IPS-18a (cell line): ENCODE measurements at regions not wholly inside any gene's neighbourhood (a gene's known extent, or its start where the extent isn't known, plus 50 kb on each side); places are given as distances from the start of the nearest gene placed in this dataset.

Experiments
- H3K27ac ChIP-seq: one replicate; pipeline ENCODE4 v1.5.1; 2013; ENCODE audit warnings: low read length
- H3K27me3 ChIP-seq: one replicate; pipeline ENCODE4 v1.6.1; 2013; ENCODE audit warnings: mild to moderate bottlenecking, low read length; ENCODE audit not compliant: control insufficient read depth, insufficient read depth
- H3K36me3 ChIP-seq: one replicate; pipeline ENCODE4 v1.6.1; 2013; ENCODE audit warnings: low read depth, low read length; ENCODE audit not compliant: control insufficient read depth
- H3K4me1 ChIP-seq: one replicate; pipeline ENCODE4 v1.6.1; 2013; ENCODE audit warnings: low read depth, low read length; ENCODE audit not compliant: control insufficient read depth
- H3K4me3 ChIP-seq: one replicate; pipeline ENCODE4 v1.5.1; 2013; ENCODE audit warnings: low read length
- H3K9ac ChIP-seq: one replicate; pipeline ENCODE4 v1.6.1; 2013; ENCODE audit warnings: mild to moderate bottlenecking, low read length, moderate library complexity
- H3K9me3 ChIP-seq: one replicate; pipeline ENCODE4 v1.6.1; 2013; ENCODE audit warnings: low read depth, low read length; ENCODE audit not compliant: control insufficient read depth

- Histone ChIP-seq H3K4me3 (no peak overlapping the region), H3K9ac (no peak overlapping the region), H3K27ac (no peak overlapping the region), H3K4me1 (no peaks in the 10 kb centered on the region), H3K36me3 (no peaks in the 10 kb centered on the region), H3K27me3 (no peaks in the 10 kb centered on the region), H3K9me3 (no peaks in the 10 kb centered on the region)
Observed at GRCh38 chr15:96109820-96110219, 220.7 kb upstream of the NR2F2 start.

GRCh38 chr15:96112018-96112417 is 218.5 kb upstream of the NR2F2 start:
- H3K9me3 ChIP-seq = no peaks in the 10 kb centered on the region
- no peak overlapping the region for H3K4me3 ChIP-seq
- no peaks in the 10 kb centered on the region for H3K4me1 ChIP-seq
- no peak overlapping the region for H3K9ac ChIP-seq
- H3K36me3 ChIP-seq = no peaks in the 10 kb centered on the region
- no peaks in the 10 kb centered on the region for H3K27me3 ChIP-seq
- H3K27ac ChIP-seq = no peak overlapping the region

GRCh38 chr15:96115642-96116041 is 214.9 kb upstream of the NR2F2 start:
- Histone ChIP-seq H3K9ac (no peak overlapping the region), H3K27me3 (no peaks in the 10 kb centered on the region), H3K4me3 (no peak overlapping the region), H3K27ac (no peak overlapping the region), H3K4me1 (no peaks in the 10 kb centered on the region), H3K36me3 (no peaks in the 10 kb centered on the region), H3K9me3 (no peaks in the 10 kb centered on the region)

GRCh38 chr15:96117270-96117669 is 213.2 kb upstream of the NR2F2 start:
- Histone ChIP-seq H3K9ac (no peak overlapping the region), H3K27ac (no peak overlapping the region), H3K4me1 (no peaks in the 10 kb centered on the region), H3K36me3 (no peaks in the 10 kb centered on the region), H3K27me3 (no peaks in the 10 kb centered on the region), H3K9me3 (no peaks in the 10 kb centered on the region), H3K4me3 (no peak overlapping the region)

- Histone ChIP-seq H3K9ac (no peak overlapping the region), H3K27ac (no peak overlapping the region), H3K9me3 (no peaks in the 10 kb centered on the region), H3K4me3 (no peak overlapping the region), H3K36me3 (no peaks in the 10 kb centered on the region), H3K27me3 (no peaks in the 10 kb centered on the region), H3K4me1 (no peaks in the 10 kb centered on the region)
Observed at GRCh38 chr15:96119734-96120133, 210.8 kb upstream of the NR2F2 start.

GRCh38 chr15:96121086-96121920 is 209.2 kb upstream of the NR2F2 start:
- H3K27me3 ChIP-seq = no peaks in the 10 kb centered on the region
- H3K4me1 ChIP-seq = no peaks in the 10 kb centered on the region
- H3K36me3 ChIP-seq = no peaks in the 10 kb centered on the region
- H3K27ac ChIP-seq = no peak overlapping the region
- H3K4me3 ChIP-seq = no peak overlapping the region
- H3K9ac ChIP-seq = no peak overlapping the region
- no peaks in the 10 kb centered on the region for H3K9me3 ChIP-seq

GRCh38 chr15:96122077-96123027 is 208.1 kb upstream of the NR2F2 start:
- Histone ChIP-seq H3K27ac (no peak overlapping the region), H3K9ac (no peak overlapping the region), H3K4me3 (no peak overlapping the region), H3K9me3 (no peaks in the 10 kb centered on the region), H3K27me3 (no peaks in the 10 kb centered on the region), H3K4me1 (no peaks in the 10 kb centered on the region), H3K36me3 (no peaks in the 10 kb centered on the region)

- Histone ChIP-seq H3K27ac (no peak overlapping the region), H3K9ac (no peak overlapping the region), H3K4me1 (no peaks in the 10 kb centered on the region), H3K9me3 (no peaks in the 10 kb centered on the region), H3K36me3 (no peaks in the 10 kb centered on the region), H3K4me3 (no peak overlapping the region), H3K27me3 (no peaks in the 10 kb centered on the region)
Observed at GRCh38 chr15:96123028-96123400, 207.5 kb upstream of the NR2F2 start.

GRCh38 chr15:96123630-96124187 is 206.8 kb upstream of the NR2F2 start:
- no peaks in the 10 kb centered on the region for H3K4me1 ChIP-seq
- H3K27me3 ChIP-seq = no peaks in the 10 kb centered on the region
- no peaks in the 10 kb centered on the region for H3K36me3 ChIP-seq
- H3K9me3 ChIP-seq = no peaks in the 10 kb centered on the region
- no peak overlapping the region for H3K9ac ChIP-seq
- H3K4me3 ChIP-seq = no peak overlapping the region
- H3K27ac ChIP-seq = no peak overlapping the region

- no peaks in the 10 kb centered on the region for H3K27me3 ChIP-seq
- H3K4me1 ChIP-seq = no peaks in the 10 kb centered on the region
- H3K9ac ChIP-seq = no peak overlapping the region
- no peak overlapping the region for H3K4me3 ChIP-seq
- no peaks in the 10 kb centered on the region for H3K9me3 ChIP-seq
- H3K36me3 ChIP-seq = no peaks in the 10 kb centered on the region
- H3K27ac ChIP-seq = no peak overlapping the region
Observed at GRCh38 chr15:96124436-96124835, 206.1 kb upstream of the NR2F2 start.

GRCh38 chr15:96125721-96126415 is 204.6 kb upstream of the NR2F2 start:
- Histone ChIP-seq H3K36me3 (no peaks in the 10 kb centered on the region), H3K4me3 (no peak overlapping the region), H3K4me1 (no peaks in the 10 kb centered on the region), H3K27ac (no peak overlapping the region), H3K9ac (no peak overlapping the region), H3K9me3 (no peaks in the 10 kb centered on the region), H3K27me3 (no peaks in the 10 kb centered on the region)
